ENCODE measurements at regions not wholly inside any gene's neighbourhood (a gene's known extent, or its start where the extent isn't known, plus 50 kb on each side); places are given as distances from the start of the nearest gene placed in this dataset.

GRCh38 chr1:189673217-189673616 is 804.4 kb downstream of the BRINP3 start:
- 45% methylated on average over 2 of the region's 2 CpGs for WGBS
- Histone ChIP-seq H3K4me1 (ENCODE audit: control insufficient read depth in 4 of 4, insufficient read depth in 4 of 4, low read length in 3 of 4) (no peaks in the 10 kb centered on the region), H3K27me3 (ENCODE audit: control insufficient read depth in 4 of 4, insufficient read depth in 4 of 4, low read length in 3 of 4) (no peaks in the 10 kb centered on the region), H3K4me3 (ENCODE audit: low read depth in 1 of 3, low read length in 3 of 3) (no peak overlapping the region), H3K27ac (ENCODE audit: low read depth in 1 of 2, low read length in 2 of 2) (no peak overlapping the region), H3K9ac (ENCODE audit: low read depth in 1 of 2, low read length in 2 of 2) (no peak overlapping the region), H3K36me3 (ENCODE audit: control insufficient read depth in 4 of 4, insufficient read depth in 3 of 4, low read depth in 1 of 4, low read length in 3 of 4) (no peaks in the 10 kb centered on the region), H3K9me3 (ENCODE audit: control insufficient read depth in 4 of 4, low read length in 3 of 4) (no peaks in the 10 kb centered on the region)
- DNase-seq (ENCODE audit: low spot score), result no peak
- TF ChIP-seq EGR1 (IDR thresholded peaks at IDR 0.05; ENCODE audit: low read depth in 2 of 2) (no peak), HNF4G (IDR thresholded peaks at IDR 0.05) (no peak), RAD21 (IDR thresholded peaks at IDR 0.05) (no peak), ZBTB33 (IDR thresholded peaks at IDR 0.05) (no peak), TAF1 (conservative IDR thresholded peaks at IDR 0.05) (no peak), MAX (IDR thresholded peaks at IDR 0.05) (no peak), SP1 (IDR thresholded peaks at IDR 0.05) (no peak), NR2F2 (IDR thresholded peaks at IDR 0.05) (no peak), YY1 (IDR thresholded peaks at IDR 0.05) (no peak), HNF4A (conservative IDR thresholded peaks at IDR 0.05) (no peak), RXRA (IDR thresholded peaks at IDR 0.05) (no peak), GABPA (IDR thresholded peaks at IDR 0.05 in 1 of 2, conservative IDR thresholded peaks at IDR 0.05 in 1 of 2) (no peak), JUND (IDR thresholded peaks at IDR 0.05) (no peak), FOXA1 (IDR thresholded peaks at IDR 0.05) (no peak), ATF3 (IDR thresholded peaks at IDR 0.05) (no peak), REST (IDR thresholded peaks at IDR 0.05) (no peak), FOXA2 (IDR thresholded peaks at IDR 0.05) (no peak), CTCF (IDR thresholded peaks at IDR 0.05; ENCODE audit: low read depth, low read length, missing input control) (no peak)

All from liver (tissue), 8 donors.